ENCODE measurements at regions not wholly inside any gene's neighbourhood (a gene's known extent, or its start where the extent isn't known, plus 50 kb on each side); places are given as distances from the start of the nearest gene placed in this dataset.

GRCh38 chrX:22345884-22346283, 73.2 kb downstream of the CBLL2 start:
- TF ChIP-seq POLR2A (IDR thresholded peaks at IDR 0.05) (no peak), CTCF (IDR thresholded peaks at IDR 0.05) (no peak)

Data from prostate gland (tissue), 2 donors.